ENCODE measurements at regions not wholly inside any gene's neighbourhood (a gene's known extent, or its start where the extent isn't known, plus 50 kb on each side); places are given as distances from the start of the nearest gene placed in this dataset.

DNA sequence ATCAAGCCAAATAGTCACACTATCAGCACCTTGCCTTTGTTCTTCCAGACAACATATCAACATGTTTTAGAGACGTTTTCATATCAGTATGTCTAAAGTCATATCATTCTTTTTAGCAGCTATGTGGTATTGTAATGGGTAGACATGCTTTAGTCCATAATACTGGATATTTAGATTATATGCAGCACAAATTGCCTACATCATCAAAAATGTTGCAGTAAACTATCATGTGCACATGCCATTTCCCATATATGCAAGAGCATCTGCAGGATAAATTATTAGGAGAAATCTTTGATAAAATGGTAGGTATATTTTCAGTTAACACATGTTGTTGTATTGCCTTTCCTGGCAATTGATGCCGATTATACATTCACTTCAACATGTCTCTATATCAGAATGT is 636.5 kb downstream of the XIRP2 start:
- no peak overlapping the region for H3K27ac ChIP-seq
- WGBS, 2 donors (ENCODE audit: low coverage in 1 of 2), result 77 to 91% methylated on average over 2 of the region's 2 CpGs
- TF ChIP-seq, protein P1, sequence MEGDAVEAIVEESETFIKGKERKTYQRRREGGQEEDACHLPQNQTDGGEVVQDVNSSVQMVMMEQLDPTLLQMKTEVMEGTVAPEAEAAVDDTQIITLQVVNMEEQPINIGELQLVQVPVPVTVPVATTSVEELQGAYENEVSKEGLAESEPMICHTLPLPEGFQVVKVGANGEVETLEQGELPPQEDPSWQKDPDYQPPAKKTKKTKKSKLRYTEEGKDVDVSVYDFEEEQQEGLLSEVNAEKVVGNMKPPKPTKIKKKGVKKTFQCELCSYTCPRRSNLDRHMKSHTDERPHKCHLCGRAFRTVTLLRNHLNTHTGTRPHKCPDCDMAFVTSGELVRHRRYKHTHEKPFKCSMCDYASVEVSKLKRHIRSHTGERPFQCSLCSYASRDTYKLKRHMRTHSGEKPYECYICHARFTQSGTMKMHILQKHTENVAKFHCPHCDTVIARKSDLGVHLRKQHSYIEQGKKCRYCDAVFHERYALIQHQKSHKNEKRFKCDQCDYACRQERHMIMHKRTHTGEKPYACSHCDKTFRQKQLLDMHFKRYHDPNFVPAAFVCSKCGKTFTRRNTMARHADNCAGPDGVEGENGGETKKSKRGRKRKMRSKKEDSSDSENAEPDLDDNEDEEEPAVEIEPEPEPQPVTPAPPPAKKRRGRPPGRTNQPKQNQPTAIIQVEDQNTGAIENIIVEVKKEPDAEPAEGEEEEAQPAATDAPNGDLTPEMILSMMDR (IDR thresholded peaks at IDR 0.05), result no peak
- no peak for TF ChIP-seq POLR2AphosphoS5 (IDR thresholded peaks at IDR 0.05)
- no peak for TF ChIP-seq POLR2A (IDR thresholded peaks at IDR 0.05)
- TF ChIP-seq EP300 (IDR thresholded peaks at IDR 0.05; ENCODE audit: low read depth), result no peak
- no peaks in the 10 kb centered on the region for H3K27me3 ChIP-seq
- no peak overlapping the region for H3K4me3 ChIP-seq
- in situ Hi-C loops (cut with MboI; ENCODE audit: low pct_ligation_motif_present in 1 of 4, low pct_unique_long_range_greater_than_20kb in 1 of 4, low sequenced_read_pairs in 3 of 4) (no loop called here), intact Hi-C loops (cut with DNase I; ENCODE audit: low total_unique reads) (no loop called here)
- no peaks in the 10 kb centered on the region for H3K36me3 ChIP-seq
- DNase-seq, result no peak
- H3K9me3 ChIP-seq, result no peaks in the 10 kb centered on the region
- H3K4me1 ChIP-seq, result no peaks in the 10 kb centered on the region

GRCh38 chr2:167510071-167510759 is 621.9 kb downstream of the XIRP2 start:
- DNase-seq, result no peak
- Histone ChIP-seq H3K27me3 (no peaks in the 10 kb centered on the region), H3K36me3 (no peaks in the 10 kb centered on the region), H3K4me3 (no peak overlapping the region), H3K27ac (peak overlapping the region in 3 of 4 donors; percentile 20 to 45 (median 43)), H3K9me3 (no peaks in the 10 kb centered on the region), H3K4me1 (peaks cover 0 to 13% (median 7%) of the 10 kb centered on the region in 4 donors)
- in situ Hi-C loops (cut with MboI; ENCODE audit: low pct_ligation_motif_present in 1 of 4, low pct_unique_long_range_greater_than_20kb in 1 of 4, low sequenced_read_pairs in 3 of 4) (no loop called here), intact Hi-C loops (cut with DNase I; ENCODE audit: low total_unique reads) (no loop called here)
- 31 to 42% methylated on average over 2 of the region's 2 CpGs for WGBS, 2 donors (ENCODE audit: low coverage in 1 of 2)
- TF ChIP-seq, protein P1 (IDR thresholded peaks at IDR 0.05), result no peak
- TF ChIP-seq POLR2A (IDR thresholded peaks at IDR 0.05) (no peak), POLR2AphosphoS5 (IDR thresholded peaks at IDR 0.05) (no peak), EP300 (IDR thresholded peaks at IDR 0.05; ENCODE audit: low read depth) (no peak)

DNA sequence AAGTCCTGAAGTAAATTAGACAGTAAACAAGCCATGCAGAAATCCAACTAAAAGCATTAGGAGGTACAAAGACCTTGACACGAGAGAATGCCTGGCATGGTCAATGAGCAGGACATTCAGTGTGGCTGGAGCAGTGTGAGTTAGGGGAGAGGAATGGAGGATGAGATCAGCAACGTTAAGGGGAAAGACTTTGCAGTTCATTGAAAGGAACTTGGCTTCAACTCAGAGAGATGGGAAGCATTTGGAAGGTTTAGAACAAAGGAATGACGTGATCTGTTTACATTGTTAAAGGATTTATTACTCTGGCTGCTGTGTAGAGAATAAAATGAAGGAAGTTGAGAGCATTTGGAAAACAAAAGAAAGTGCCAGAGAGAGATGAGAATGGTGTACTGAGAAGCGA is 621.3 kb downstream of the XIRP2 start:
- no peaks in the 10 kb centered on the region for H3K9me3 ChIP-seq
- no peak for DNase-seq
- peak overlapping the region in 2 of 4 donors; percentile 20 to 43 for H3K27ac ChIP-seq
- H3K4me1 ChIP-seq, result peaks cover 0 to 13% (median 7%) of the 10 kb centered on the region in 4 donors
- H3K27me3 ChIP-seq, result no peaks in the 10 kb centered on the region
- H3K36me3 ChIP-seq, result no peaks in the 10 kb centered on the region
- intact Hi-C loops (cut with DNase I; ENCODE audit: low total_unique reads), result no loop called here
- in situ Hi-C loops (cut with MboI; ENCODE audit: low pct_ligation_motif_present in 1 of 4, low pct_unique_long_range_greater_than_20kb in 1 of 4, low sequenced_read_pairs in 3 of 4), result no loop called here
- no peak overlapping the region for H3K4me3 ChIP-seq
- TF ChIP-seq EP300 (IDR thresholded peaks at IDR 0.05; ENCODE audit: low read depth), result no peak
- TF ChIP-seq, protein P1 (IDR thresholded peaks at IDR 0.05), result no peak
- no peak for TF ChIP-seq POLR2AphosphoS5 (IDR thresholded peaks at IDR 0.05)
- no peak for TF ChIP-seq POLR2A (IDR thresholded peaks at IDR 0.05)
- 13 to 42% methylated on average over 2 to 4 of the region's 4 CpGs for WGBS, 2 donors (ENCODE audit: low coverage in 1 of 2)

- in situ Hi-C loops (cut with MboI; ENCODE audit: low pct_ligation_motif_present in 1 of 4, low pct_unique_long_range_greater_than_20kb in 1 of 4, low sequenced_read_pairs in 3 of 4) (no loop called here), intact Hi-C loops (cut with DNase I; ENCODE audit: low total_unique reads) (no loop called here)
- Histone ChIP-seq H3K4me3 (no peak overlapping the region), H3K9me3 (no peaks in the 10 kb centered on the region), H3K36me3 (no peaks in the 10 kb centered on the region), H3K4me1 (peaks cover 0 to 13% (median 7%) of the 10 kb centered on the region in 4 donors), H3K27ac (no peak overlapping the region), H3K27me3 (no peaks in the 10 kb centered on the region)
- no peak for DNase-seq
- no peak for TF ChIP-seq POLR2A (IDR thresholded peaks at IDR 0.05)
- TF ChIP-seq, protein P1 (IDR thresholded peaks at IDR 0.05), result no peak
- TF ChIP-seq POLR2AphosphoS5 (IDR thresholded peaks at IDR 0.05), result no peak
- no peak for TF ChIP-seq EP300 (IDR thresholded peaks at IDR 0.05; ENCODE audit: low read depth)
- WGBS, 2 donors (ENCODE audit: low coverage in 1 of 2), result 50 to 74% methylated on average over 1 of the region's 1 CpG
These were observed 620.4 kb downstream of the XIRP2 start for GRCh38 chr2:167508709-167509108.

All from transverse colon (tissue), 4 donors.